HG02973 (cell line): ENCODE measurements at regions not wholly inside any gene's neighbourhood (a gene's known extent, or its start where the extent isn't known, plus 50 kb on each side); places are given as distances from the start of the nearest gene placed in this dataset.

Experiments used
- ATAC-seq: cut with Tn5 transposase; IDR thresholded peaks from one replicate; pipeline ENCODE4 v1.9.1; 2021; ENCODE audit warnings: moderate library complexity; ENCODE audit not compliant: unreplicated experiment

DNA sequence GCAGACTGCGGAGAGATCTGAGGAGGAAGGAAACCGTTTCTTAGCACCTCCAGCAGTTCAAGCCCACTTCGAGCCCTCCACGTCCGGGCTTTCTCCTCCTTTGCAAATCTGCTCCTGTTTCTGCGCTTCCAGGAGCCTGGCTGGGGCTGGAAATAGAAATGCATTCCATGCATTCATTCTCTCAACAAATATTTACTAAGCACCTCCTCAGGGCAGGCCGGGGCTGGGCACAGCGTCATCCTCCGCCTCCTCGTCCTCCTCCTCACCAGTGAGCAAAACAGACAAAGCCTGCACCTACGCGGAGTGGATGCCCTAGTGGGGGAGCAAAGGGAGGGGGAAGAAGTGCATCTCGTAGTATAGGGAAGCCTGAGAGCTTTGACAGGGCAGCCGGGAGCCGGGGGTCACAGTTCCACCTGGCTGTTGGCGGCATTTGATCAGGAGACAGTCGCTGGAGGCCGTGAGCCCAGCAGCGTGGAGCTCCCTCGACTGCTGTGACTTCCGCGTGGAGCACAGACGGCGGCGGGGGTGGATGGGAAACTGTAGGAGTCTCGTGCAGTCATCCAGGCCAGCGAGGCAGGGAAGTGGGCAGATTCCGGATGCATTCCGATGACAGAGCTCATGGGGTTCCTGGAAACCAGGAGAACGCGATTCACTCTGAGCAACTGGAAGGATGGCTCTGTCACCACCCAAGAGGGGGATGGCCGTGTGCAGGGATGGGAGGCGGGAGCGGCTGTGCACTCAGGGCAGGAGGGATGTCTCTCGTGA is 93.5 kb downstream of the SIK1 start:
- ATAC-seq, result no peak

DNA sequence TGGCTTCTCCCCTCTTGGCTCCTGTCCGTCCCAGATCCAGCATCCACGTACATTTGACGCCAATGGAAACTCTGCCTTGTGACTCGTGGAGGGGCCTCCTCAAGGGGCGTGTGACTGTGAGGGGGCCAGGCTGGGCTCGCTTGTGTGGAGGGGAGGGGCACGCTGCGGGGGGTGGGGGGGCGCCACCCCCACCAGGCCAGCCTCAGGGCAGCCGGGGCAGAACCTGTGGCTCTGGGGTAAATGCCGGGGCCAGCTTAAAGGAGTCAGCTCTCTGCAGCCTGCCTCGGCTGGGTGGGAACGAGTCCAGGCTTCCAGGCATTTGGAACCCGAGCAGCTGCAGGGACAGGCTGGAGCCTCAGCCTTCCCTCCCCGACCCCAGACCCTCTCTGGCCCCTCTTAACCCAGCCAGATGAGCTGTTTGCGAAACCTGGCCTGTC is 94.1 kb downstream of the SIK1 start:
- no peak for ATAC-seq

DNA sequence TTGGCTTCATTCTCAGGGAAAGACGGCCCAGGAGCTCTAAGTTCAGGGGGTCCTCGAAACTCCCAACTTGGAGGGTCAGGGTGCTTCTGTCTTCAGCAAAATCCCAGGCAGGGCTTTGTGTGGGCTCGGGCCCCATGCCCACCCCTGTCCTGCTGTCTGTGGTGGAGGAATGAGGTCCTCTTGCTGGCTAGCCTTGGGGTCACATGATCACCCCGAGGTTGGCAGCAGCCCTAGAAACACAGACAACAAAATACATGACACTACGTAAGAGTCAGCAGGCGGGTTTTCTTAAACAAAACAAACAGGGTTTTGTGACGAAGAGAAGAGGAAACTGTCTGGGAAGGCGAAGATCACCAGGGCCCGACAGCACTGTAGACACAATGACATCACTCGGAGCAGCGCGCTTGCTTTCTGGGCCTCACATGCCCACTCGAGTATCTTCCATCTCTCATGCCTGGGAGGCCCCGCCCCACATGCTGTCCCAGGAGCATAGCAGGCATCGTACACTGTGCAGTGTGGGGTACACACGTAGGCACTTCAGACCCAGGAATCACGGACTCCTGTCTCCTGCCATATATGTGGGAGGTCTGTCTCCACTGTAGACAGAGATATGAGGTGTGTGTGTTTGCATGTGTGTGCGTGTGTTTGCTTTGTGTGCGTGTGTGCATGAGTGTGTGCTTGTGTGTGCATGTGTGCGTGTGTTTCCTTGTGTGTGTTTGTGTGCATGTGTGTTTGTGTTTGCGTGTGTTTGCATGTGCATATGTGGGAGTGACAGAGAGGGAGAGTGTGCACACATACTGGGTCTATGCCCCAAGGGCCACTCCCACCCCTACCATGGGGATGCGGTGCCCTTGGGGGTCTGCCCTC is 94.7 kb downstream of the SIK1 start:
- ATAC-seq, result no peak

DNA sequence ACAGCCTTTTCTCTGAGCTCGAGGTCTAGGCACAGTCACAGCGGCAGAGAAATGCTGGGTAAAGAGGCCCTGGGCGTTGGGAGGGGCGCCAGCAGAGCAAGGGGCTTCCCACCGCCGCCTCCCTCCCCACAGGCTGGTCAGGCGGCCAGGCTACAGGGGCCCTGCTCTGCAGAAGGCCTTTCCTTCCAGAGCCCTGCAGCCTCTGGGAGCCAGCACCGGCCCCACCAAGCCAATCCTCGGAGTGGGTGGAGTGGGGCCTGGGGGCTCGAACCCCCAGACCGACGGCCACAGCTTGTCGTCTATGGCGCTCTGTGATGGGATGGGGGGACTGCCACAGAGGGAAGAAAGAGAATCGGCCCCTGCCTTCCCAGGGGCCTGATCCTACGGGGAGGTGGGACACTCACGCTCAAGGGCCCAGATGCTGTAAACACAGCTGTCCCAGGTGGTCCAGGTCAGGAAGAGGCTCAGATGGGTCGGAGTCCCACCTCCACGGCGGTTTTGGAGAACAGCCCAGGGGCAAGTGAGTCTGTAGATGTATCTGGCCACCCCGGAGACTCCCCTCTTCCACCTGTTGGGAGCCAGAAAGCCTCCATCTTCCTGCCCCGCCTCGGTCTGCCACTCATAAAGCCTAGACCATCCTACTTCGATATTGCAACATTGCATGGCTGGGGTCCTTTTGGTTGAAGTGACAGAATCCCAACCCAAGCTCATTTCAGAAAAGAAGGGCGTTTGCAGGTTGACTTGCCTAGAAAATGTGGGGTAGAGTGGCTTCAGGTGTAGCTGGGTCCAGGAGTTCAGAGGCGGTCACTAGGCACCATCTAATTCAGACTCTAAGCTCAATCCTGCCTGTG is 95.6 kb downstream of the SIK1 start:
- no peak for ATAC-seq

DNA sequence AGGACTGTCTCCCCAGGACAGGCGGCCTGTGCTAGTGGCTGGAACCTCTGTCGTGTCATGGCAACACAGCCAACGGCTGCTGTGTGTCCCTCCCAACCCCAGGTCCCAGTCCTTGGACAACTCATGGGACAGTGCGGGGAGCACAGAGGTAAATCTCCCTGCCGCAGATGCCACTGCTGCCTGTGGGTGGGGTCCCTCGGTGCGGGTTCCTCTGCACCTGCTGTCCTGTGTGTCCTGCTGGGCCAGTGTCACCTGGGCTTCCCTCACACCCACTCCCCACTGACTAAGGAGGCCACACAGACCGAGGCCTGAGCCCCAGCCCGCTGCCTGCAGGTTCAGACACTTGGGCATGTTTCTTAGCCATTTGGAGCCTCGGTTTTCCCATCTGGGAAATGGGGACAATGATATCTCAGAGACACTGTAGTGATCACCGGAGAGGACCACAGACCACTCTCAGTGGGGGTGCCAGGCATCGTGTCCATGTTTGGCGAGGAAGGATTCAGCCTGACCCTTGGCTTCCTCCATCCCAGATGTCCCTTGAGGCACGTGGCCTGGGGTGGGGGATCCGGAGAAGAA is 96.5 kb downstream of the SIK1 start:
- ATAC-seq, result no peak

DNA sequence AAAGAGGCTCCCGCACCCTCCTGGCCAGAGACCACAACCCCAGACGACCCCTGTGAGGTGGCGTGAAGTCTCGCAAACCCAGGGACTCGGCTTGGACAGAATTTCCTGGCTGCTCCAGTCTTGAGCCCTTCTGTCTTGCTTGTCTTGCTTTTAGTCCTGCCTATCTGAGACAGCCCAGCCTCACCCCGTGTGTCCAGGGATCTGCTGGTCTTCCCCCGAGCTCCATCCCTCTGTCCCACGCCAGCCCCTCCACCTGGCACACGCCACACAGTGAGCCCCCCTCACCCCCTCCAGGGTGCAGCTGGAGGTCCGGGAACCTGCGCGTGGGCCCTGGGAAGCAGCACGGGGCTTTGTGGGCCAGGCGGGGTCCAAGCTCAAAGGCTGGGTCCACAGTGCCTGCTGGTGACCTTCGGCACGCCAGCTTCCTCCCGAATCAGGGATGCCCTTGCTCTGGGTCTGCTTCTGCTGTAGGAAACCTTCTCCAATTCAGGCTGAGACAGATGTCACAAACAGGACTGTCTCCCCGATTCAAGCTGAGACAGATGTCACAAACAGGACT is 97.1 kb downstream of the SIK1 start:
- ATAC-seq, result no peak

DNA sequence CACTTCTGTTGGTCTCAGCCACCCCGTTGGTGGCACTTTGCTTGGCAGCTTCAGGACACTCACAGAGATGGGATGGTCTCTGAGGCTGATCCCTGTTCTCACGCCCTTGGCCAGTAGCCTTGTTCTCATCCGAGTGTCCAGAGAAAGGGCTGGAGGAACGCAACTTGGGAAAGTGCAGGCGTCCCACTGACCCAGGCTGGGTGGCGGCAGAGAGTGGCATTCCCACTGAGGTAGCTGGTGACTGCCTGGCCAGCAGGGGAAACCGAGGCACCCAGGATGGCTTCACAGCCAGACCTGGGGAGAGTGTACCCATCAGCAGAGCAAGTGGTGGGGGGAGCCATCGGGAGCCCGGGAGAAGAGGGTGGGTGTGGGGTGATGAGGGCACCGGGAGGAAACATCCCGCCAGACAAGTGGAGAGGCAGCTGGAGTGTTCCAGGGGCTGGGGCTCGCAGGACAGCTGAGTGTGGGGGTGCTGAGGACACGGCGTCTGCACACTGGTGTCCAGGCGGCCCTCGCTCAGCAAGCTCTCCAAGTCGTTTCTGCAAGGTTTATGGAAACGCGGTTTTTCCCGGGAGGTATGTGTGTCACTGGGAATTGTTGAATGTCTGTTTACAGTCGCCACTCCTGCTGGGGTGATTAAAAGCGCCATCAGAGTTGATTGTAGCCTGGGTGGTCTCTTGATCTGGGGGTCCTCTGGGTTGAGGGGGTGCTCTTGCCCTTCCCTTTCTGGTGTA is 97.8 kb downstream of the SIK1 start:
- no peak for ATAC-seq

DNA sequence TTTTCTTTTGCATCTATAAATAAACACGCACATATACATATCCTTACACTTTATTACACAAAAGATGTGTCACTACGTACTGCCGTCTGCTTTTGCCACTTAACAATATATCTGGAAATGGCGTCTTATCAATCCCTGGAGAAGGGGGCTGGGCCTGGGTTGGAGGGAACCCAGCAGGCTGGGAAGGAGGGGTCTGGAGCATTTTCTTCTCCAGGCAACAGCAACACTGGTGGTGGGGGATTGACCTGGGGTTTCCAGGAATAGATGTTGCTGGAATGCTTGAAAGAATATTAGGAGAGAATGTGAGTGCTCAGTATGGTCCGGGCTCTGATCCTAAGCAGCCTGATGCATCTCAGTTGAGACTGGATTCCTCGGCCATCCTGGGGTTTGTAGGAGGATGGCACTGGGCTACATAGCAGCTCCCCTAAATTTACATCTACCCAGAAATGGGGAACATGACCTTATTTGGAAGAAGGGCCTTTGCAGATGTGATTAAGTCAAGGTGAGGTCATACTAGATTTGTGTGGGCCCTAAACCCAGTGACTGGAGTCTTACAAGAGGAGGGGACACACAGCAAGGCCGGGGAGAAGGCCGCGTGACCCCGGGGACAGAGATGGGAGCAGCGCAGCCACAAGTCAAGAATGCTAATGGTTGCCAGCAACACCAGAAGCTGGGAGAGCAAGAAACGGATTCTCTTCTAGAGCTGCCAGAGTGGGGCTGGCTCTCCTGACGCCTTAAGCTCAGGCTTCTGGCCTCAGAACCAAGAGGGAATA is 98.6 kb downstream of the SIK1 start:
- ATAC-seq, result no peak

DNA sequence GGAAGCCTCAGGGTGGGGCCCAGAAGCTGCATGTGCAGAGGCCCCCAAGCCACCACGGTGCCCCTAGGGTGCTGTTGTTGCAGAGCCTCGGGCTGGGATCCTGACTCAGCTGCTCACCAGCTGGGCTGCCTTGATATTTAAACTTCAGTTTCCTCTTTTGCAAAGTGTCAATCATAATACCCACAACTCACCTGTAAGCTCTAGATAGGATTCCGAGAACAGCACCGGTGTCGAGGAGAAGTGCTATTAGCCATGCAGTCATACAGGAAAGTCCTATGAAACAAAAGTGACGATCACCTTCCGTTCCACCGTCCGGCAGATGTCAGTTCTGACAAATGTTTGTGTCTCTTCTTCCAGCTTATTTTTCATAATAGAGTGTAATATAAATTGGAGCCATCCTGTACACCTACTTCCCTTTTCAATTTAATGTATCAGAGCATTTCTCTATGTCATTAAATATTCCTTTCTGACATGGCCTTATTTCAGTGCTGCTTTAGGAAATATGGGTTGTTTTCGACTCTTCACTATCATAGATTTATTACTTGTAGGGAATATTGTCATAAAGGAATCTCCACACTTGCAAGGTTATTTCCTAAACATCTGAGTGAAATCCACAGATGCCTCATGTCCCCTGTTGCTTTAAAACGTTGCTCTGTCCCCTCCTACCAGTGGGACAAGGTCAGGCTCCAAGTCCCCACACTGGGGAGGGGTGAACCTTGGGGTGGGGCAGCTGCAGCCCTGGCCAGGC is 100.8 kb downstream of the SIK1 start:
- ATAC-seq, result no peak

DNA sequence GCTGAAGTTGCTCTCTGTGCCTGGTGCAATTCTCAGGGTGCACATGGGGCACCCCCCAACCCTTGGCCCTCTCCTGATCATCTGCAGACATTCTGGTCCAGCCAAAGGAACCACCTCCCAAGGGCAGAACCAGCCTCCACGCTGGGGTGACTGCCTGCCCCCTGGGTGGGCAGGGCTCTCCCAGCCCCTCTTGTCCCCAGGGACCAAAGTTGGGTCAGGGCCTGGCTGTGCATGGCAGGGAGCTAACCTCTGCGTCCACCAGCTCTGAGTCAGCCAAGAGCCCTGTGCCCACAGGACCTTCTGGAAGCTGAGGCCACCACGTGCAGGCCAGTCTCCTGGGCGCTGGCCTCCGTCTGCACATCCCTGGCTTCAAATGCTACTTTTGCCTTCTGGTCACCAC is 101.9 kb downstream of the SIK1 start:
- ATAC-seq, result no peak

DNA sequence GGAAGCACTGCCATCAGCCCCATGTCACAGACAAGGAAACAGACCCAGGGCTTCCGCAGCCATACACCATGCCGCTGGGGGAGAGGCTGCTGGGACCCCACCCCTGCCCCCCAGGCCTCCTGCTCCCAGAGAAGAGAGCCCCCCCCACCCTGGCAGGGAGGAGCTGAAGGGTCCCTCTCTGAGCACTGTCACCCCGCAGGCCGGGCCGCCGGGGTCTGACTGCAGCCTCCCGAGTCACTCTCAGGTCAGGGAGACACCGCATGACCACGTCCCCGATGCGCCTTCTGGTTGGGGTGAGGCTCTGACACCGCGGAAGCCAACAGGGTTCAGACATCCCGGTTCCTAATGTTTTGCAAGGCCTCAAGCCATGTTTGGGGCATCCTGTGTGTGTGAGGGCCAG is 102.3 kb downstream of the SIK1 start:
- ATAC-seq, result no peak

DNA sequence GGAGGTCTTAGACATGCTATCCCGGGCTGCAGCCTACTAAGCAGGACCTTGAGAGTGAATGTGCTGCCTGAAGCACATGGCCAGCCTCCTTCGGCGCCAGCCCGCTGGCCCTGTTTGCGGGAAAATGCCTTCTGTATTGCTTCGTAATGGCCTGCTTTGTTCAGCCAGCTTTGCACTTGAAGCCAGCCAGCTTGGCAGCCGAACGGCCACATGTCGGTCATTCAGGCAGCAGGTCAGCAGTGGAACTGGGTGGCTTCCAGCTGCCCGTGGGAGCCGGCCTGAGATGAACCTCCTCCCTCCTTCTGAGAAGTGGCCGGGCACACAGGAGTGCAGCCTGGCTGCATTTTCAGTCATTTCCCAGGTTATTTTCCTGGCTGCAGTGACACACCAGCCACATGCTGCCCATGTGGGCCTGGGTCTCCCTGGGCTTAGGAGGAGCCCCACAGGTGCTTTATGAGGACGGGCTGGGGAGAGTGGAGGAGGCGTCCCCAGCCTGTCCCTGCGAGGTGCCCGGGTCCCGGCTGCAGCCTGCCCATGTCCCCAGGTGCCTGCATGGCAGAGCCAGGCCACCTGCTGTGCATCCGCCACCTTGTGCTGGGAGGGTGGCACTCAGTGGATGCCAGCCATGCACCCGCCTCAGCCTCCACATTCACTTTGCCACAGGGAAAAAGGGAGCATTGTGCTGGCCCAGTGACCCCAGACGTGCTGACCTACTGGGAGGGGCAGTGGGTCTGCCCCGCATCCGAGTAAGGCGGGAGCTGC is 103.5 kb downstream of the SIK1 start:
- ATAC-seq, result no peak

DNA sequence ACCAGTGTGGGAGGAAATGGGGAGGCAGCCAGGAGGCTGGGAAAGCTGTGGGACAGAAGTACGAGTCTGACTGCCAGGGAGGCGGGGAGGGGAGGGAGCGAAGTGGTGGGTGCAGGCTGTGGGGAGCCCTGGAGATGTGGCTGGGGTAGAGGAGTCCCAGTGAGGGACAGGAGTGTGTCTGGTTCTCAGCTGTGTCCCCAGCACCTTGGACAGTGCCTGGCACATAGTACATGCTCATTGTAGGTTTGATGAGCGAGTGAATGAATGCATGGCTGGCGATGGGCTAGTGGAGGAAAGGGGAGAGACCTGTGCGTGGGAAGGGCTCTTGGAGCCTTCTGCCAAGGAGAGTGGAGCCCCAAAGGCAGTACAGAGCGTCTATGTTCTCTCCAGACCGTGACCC is 104.1 kb downstream of the SIK1 start:
- ATAC-seq, result no peak

DNA sequence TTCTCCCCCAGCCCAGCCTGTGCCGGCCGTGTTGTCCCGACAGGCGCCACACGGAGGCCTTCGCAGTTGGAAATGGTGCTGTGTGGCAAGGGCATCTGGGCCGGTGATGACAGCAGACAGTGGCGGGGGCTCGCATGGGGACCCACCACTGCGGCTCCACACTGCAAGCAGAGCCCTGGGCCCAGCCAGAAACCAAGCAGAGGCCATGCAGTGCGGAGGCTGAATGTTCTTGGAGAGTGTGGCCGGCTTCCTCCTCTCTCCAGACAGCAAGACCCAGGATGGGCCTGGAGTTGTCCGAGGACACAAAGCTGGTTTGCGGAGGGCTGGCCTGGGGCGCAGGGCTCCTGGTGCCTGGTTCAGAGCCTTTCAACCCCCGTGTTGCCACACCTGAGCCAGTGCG is 104.6 kb downstream of the SIK1 start:
- no peak for ATAC-seq

DNA sequence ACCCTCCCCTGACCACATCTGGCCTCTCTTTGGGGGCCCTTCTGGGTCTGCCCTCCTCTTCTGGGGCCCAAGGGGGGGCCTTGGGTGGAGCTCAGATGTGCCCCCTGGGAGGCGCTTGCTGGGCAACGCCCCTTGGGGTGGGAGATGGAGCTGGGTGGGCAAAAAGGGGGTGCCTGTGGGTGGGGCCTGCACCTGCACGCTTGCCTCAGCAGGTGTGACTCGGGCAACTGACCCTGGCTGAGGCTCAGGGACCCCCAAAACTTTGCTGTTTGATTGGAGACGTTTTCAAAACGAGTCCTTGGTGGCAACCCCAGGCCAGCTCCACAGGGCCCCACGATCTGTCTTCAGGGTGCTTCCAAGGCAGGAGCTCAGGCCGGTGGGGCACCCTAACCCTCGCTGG is 105.3 kb downstream of the SIK1 start:
- no peak for ATAC-seq

DNA sequence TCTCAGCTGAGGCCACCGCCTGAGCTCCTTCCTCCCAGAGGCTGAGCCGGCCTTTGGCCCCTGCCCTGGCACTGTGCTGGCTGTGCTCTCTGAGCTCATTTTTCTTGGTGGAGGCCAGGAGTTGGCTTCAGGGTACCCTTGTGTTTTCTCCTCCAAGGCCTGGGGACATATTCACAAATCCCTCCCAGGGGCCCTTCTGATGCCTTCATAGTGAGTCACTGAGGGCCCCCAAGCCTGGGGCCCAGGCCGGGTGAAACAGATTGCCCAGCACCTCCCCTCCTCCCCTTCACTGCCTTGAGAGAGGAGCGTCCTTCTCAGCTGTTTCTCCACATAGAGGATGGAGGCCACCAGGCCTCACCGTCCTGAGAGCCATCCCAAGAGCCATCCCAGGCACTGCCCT is 105.8 kb downstream of the SIK1 start:
- no peak for ATAC-seq

DNA sequence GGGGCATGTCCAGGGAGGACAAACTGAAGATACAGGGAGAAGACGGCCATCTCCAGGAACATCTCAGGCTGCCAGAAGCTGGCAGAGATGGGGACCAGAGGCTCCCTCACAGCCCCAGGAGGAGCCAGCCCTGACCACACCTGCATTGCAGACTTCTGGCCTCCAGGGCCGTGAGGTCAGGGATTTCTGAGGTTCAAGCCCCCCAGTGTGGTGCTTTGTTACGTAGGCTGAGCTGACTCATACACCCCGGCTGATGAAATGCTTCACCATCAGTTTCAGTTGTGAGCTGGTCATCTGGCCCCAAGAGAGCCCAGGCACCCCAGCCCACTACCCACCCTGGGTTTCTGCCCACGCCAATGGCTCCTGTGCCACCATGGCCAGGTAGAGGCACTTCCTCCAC is 106.4 kb downstream of the SIK1 start:
- ATAC-seq, result no peak
